Hindlimb muscle (tissue), 1 donor: ENCODE measurements at regions not wholly inside any gene's neighbourhood (a gene's known extent, or its start where the extent isn't known, plus 50 kb on each side); places are given as distances from the start of the nearest gene placed in this dataset.
"Not testable (repeated sequence)": the region's sequence is repeated elsewhere in the genome, so short reads cannot be mapped to it uniquely, and the experiment has no call there.

Experiments used
- DNase-seq: peaks from one replicate; pipeline ENCODE4 v3.0.0-alpha.2; 2013

DNA sequence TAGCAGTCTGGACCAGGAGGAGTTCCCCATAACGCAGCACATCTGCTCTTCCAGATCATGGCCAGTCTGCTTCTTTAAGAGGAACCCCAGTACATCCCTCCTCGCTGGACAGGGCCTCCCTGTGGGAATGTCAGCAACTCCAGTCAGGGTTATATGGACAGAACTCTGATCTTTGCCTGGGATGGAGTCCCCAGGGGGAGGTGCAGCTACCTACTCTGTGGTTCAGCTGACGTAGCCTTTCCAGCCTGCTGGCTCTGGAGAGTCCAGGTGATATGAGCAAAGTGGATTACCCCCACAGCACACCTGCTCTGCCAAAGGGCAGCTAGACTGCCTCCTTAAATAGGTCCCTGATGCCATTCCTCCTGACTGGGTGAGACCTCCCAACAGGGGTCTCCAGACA lies 417.1 kb upstream of the EPHA3 start:
- DNase-seq = no peak

DNA sequence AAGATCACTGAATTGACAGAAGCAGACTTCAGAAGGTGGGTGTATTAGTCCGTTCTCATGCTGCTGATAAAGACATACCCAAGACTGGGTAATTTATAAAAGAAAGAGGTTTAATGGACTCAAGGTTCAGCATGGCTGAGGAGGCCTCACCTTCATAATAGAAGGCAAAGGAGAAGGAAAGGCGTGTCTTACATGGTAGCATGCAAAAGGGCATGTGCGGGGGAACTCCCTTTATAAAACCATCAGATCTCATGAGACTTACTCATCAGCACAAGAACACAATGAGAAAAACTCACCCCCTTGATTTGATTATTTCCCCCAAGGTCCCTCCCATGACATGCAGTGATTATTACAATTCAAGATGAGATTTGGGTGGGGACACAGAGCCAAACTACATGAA lies 416.3 kb upstream of the EPHA3 start:
- DNase-seq = no peak

DNA sequence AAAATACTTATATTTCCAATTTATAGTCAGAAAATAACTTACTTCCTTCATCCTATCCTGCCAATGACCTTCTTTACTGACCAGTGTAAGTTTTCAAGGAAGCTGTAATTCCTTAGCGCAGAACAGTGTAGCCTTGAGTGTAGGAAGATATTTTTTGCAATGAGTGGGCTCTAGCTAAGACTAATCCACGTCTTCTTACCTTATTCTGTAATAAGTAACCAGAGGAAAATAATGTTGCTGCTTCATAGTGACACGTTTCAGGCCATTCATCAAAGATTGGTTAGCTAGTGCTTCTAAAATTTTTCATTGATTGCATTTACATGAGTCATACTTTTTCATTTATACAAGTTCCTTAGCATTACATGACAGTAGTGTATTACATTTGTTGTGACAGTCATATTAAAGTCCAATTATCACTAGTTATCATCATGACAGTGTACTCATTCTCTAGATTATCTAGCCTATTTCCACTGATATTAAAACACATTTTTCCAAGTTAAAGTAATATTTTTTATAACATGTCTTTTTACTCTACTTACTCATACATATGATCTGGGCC lies 403.8 kb upstream of the EPHA3 start:
- DNase-seq = no peak

DNA sequence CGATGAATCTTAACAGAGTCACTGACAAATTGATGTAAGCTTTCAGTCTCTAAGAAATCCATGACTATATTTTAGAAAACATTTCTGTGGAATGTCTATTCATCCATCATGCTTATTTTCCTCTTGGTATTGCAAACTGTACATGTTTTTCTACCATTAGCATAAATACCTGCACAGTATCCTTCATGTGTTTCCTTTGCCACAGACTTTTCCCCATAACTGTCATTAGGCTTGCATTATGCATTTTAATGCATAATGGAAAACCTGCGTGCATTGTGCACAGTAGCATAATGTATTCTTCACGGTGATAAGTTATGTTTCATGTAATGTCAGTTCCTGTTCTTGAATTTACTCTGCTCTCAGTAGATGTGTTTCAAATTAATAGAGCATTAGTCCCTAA lies 403.1 kb upstream of the EPHA3 start:
- DNase-seq = no peak

DNA sequence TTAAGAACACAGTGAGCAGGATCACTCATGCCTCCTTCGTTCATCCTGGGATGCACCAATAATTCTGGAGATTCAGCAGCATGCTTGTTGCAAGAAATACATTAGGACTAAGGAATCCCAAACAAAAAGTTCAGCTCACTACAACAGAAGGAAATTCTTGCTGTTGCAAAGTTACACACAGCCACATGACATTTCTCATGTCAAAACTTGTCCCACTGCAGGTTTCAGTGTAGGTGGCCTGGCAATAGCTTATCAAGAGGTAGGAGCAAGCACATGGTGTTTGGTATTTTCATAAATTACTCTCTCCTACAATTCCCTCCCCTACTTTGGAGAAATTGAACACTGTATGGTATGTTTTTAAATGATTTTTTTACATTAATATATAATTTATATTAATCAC lies 399.6 kb upstream of the EPHA3 start:
- DNase-seq = no peak

DNA sequence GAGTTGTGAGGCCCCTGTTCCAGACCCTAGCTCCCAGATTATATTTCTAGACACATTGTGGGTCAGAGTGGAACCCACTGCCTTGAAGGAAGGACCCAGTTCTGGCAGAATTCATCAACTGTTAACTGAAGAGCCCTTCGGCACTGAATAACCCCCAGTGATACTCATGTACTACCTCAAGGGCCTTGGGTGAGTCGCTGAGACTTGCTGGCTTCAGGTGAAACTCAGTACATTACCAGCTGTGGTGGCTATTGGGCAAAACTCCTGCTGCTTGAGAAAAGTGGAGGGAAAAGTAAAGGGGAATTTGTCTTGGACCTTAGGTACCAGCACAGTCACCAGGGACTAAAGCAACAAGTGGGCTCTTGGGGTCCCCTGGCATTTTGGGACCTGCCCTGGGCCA lies 394.9 kb upstream of the EPHA3 start:
- DNase-seq = no peak

DNA sequence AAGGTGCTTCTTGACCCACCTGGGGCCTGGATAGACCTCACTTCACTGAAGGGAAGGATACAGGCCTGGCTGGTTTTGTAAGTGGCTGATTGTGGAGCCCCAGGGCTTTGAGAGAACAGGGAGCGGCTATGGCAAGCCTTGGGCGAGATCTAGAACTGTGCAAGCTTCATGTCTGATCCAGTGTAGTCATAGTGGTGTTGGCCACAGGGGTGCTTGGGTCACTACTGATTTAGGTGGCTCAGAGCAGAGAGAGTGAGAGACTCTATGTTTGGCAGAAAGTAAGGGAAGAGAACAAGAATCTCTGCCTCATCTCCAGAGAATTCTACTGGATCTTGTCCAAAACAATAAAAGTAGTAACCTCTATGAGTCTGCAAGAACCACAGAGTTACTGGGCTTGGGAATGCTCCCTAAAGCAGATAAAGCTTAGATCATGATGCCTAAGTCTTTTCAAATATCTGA lies 394.2 kb upstream of the EPHA3 start:
- DNase-seq = no peak

DNA sequence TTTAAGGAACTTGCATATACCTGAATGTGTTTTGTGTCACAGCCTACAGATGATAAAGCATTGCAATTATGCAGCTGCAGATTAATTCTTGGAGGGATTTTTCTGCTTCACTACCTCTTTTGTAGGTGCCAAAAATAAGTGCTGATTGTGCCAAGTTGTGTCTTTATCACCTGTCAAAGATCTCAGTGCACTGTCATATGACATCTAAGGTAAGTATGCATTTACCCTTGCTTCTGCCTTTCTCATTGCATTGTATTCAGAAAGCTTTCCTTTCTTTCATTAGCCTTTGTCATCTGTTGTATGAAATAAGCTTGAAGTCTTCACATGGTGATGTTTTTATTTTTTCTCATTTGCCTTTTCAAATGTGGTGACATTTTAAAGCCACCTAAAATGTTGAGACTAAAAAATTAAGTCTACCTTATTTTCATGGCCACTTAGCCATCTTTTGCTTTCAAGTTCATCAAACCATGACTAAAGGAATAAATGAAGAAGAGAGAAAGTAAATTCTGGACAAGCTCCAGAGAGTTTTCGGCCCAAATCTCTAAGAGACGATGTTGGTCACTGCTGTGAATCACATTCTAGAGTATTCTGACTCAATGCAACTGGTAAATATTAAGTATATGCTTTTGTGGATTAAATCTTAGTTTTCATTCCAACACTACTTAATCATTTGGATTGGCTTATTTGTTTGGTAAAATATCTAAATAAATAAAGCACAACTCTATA lies 381.8 kb upstream of the EPHA3 start:
- no peak for DNase-seq

DNA sequence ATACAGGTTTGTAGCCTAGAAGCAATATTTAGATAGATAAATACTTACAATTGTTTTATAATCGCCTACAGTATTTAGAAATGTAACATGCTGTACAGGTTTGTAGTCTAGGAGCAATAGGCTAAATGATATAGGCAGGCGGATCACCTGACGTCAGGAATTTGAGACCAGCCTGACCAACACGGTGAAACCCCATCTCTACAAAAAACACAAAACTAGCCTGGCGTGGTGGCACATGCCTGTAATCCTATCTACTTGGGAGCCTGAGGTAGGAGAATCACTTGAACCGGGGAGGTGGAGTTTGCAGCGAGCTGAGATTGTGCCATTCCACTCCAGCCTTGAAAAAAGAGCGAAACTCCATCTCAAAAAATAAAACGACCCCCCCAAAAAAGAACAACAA lies 375.2 kb upstream of the EPHA3 start:
- DNase-seq = no peak

DNA sequence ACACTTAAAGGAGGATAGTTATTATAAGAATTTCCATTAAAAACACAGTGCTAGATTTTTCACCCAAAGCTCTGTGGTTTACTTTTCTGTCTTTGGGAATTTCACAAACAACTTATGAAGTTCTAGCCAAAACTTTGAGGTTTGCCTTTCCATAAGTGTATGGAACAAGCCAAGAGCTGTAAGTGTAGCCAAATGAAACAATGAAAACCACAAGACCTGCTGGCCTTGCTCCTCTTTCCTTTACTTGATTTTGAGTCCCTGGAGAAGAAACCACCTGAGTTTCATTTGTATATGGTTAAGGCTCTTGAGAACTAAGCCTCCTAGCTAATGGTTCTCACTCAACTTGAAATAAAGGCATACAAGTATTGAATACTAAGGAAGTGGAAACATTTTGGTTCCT lies 365.3 kb upstream of the EPHA3 start:
- DNase-seq = no peak

DNA sequence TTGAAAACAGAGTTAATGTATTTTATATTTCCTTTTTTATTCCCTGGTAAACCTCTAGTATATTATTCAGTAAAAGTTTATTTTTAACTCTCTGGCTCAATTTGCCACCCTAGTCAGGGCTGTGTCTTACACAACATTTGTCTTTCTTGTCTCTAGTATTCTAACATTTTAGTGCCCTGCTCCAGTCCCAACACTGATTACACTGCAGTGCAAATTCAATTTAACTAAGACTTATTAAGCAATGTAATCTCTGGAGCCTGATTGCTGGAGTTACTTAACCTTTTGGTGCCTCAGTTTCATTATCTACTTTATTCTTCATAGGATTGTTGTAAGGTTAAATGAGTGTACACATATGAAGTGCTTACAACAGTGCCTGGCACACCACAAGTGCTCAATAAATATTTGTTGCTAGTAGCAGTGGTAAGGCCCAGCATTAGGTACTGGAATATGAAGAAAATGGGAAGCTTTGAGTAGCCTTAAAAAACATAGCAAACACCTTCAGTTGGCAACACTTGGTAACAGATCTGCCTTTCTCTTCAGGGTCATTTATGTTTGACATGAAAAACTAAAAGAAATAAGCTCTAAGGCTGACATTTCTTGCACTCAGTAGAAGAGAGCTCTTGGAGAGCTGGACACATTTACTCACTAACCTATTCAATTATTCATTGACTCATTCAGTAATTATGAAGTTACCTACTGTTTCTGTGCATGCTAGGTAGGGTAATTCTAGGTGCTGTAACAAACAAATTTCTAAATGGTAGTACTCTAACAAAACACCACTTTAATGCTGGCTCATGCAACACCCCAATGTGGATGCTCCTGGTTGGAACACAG lies 364.5 kb upstream of the EPHA3 start:
- no peak for DNase-seq

DNA sequence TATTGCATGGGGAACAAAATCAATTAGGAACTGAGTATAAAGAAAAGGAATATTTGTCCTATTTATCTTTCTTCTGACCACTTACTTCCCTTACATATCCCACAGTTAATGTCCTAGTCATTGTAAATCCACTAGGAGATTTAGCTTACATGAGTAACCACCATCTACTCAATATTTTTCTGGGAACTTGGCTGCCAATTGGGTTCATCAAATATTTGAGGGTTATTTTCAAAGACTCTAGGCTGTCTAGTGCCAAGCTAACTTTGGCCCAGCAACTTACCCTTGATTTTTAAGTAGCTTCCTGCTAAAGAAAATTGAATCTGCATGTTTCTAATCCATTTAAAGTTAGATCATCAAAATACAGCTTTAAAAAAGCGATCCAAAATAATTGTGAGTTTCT lies 362.5 kb upstream of the EPHA3 start:
- DNase-seq = no peak

DNA sequence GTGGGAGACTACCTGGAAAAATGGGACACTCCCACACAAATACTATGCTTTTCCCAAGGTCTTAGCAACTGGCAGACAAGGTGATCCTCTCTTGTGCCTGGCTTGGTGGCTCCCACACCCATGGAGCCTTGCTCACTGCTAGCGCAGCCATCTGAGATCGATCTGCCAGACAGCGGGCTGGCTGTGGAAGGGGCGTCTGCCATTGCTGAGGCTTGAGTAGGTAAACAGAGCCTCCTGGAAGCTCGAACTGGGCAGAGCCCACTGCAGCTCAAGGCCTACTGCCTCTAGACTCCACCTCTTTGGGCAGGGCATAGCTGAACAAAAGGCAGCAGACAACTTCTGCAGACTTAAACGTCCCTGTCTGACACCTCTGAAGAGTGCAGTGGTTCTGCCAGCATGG lies 360.3 kb upstream of the EPHA3 start:
- not testable (repeated sequence) for DNase-seq

DNA sequence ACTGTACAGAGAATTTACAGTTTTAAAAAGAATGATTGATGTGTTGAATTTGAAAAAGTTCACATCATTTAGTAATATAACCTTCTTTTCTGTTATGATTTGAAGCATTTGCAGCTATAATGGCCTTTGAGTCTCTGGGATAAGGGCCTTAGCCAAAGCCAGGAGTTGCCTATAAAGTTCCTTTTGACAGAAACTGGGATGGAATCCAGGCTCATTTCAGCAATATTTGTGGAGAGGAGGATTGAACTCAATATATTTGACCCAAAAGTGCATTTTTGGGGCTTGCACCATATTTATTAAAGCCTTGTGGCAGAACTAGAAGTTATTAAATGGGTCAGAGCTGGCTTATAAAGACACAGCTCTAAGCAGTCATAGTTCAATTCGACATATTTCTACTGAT lies 348.7 kb upstream of the EPHA3 start:
- DNase-seq = no peak

DNA sequence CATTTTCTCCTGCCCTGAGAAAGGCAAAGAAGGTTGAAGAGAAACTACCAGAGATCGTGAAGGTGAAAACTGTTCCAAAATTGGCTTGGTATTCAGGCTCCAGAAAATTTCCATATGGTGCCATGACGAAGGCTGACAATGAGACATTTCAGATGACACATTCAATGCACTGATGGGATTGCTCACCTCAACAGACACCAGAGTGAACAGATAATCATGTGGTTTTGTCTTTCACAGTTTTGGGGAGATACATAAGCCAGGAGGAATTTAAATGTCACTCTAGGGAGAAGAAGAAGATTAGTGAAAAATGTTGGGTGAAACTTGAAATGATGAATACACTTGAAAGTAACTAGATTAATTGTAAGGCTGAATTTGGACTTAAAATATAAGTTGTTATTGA lies 339.7 kb upstream of the EPHA3 start:
- no peak for DNase-seq

DNA sequence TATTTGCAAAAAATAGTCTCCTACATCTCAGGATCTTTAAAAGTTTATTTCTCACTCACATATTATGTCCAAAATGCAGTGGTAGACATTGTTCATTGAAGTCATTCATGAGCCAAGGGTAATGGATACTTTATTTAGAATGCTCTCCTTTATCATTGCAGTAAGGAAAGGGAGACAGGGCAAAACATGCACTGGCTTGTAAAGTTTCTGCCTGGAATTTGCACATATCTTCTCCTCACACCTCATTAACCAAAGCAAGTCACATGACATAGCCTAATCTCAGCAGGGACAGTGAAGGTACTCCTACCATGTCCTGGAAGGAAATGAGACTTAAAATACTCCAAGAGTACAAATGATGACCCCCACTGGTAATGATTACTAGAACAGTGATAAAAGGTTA lies 333.7 kb upstream of the EPHA3 start:
- DNase-seq = no peak

DNA sequence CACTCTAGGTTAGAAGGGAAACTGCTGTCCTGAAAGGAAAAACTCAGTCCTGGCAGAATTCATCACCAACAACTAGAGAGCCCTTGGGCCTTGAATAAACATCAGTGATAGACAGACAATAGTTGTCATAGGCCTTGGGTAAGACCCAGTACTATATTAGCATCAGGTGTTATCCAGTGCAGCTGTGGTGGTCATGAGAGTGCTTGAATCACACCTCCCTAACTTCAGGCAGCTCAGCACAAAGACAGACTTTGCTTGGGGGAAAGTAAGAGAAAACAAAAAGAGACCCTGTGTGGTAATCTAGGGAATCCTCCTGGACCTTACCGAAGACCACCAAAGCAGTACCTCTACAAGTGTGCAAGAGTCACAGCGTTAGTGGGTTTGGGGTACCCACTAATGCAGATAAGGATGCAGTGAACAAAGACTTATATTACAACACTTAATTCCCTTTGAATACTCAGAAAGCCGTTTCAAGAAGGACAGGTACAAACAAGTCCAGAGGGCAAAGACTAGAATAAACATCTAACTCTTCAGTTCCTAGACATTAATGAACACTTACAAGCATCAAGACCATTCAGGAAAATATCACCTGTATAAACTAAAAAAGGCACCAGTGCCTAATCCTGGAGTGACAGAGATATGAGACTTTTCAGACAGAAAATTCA lies 332.3 kb upstream of the EPHA3 start:
- DNase-seq = no peak

DNA sequence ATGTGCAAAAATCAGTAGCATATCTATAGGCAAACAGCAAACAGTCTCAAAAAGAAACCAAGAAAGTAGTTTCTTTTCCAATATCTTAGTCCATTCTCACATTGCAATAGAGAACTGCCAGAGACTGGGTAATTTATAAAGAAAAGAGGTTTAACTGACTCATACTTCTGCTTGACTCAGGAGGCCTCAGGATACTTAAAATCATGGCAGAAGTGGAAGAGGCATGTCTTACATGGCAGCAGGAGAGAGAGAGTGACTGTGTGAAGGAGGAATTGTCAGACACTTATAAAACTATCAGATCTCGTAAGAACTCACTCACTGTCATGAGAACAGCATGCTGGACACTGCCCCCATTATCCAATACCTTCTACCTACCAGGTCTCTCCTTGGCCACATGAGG lies 327.9 kb upstream of the EPHA3 start:
- no peak for DNase-seq

DNA sequence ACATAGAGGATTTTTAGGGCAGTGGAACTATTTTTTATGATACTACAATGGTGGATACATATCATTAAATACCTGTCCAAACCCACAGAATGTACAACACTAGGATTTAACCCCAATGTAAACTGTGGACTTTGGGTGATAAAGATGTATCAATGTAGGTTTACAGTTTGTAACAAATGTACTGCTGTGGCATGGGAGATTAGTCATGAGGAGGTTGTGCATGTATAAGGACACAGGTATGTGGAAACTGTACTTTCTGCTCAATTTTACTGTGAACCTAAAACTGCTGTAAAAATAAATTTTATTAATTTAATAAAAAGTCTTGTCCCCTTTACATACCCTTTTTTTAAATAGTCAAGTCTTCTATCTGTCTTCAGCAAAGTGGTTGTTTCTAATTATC lies 322.5 kb upstream of the EPHA3 start:
- DNase-seq = no peak

DNA sequence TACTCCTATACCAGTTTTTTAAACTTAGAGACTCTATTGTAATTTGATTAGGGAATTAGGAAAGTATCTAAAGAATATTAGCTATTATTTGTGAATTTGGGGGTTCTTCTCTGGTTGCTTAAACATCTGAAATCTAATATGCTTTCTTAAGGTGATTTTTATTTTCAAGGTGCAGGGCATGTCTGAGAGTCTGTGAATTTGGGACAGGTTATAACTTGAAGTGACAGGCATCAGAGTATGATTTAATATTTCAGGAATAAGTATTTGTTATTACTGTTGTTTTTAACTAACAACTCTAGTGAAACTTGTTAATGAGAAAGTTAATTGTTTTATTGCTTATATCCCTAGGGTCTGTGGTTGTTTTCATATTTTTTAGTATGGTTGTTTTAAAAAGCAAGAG lies 321.6 kb upstream of the EPHA3 start:
- DNase-seq = no peak

DNA sequence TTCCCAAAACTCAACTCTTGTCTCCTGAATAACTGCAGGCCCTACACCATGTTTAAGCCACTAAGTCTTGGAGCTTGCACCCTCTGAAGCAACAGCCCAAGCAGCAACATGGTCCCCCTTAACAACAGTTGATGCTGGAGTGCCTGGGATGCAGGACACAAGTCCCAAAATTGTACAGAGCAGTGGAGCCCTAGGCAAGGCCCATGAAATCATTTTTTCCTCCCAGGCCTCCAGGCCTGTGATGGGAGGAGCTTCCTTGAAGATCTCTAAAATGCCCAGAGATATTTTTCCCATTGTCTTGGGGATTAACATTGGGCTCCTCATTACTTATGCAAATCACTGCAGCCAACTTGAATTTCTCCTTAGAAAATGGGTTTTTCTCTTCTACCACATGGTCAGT lies 311.9 kb upstream of the EPHA3 start:
- no peak for DNase-seq

DNA sequence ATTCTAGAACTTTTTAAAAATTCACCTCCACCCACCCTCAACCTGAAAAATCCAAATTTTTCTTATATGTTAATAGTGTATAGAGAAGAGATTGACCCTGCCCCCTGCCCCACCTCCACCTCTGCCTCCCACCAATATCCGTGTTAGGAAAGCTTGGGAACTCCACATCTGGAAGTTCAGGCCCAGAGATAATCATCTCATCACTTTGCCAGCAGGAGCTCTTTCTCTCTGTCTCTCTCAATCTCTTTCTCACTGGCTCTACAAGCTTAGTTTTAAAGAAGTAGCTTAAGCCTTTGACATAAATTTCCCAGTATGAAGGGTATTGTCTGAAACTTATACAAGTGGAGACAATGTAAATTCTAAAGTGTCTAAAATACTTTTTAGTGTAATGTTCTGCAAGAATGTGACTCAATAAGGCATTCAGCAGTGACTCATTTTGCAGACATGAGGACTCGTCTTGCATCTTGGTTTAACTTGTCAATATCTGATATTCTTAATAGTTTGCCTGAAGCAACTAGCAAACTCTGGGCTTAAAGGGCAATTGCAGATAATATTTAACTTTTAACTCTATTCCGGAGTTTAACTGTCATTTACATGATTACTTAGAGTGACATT lies 299.8 kb upstream of the EPHA3 start:
- DNase-seq = no peak

DNA sequence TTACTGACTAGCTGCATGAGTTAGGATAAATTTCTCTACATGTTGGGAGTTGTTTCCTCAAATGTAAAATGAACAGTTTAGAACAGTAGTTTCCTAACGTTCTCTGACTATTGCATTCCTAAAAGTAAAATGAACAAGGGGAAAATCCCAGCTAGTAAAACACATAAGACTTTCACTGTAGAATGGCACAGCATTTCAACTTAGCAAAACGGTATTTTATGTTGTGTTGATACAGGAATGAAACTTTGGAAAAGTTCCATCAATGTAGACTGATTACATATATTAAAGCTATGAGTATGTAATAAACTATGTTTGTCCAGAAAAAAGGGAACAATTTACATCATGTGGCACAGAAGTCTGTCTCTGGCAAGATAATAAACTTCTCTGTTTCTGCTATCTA lies 297.4 kb upstream of the EPHA3 start:
- DNase-seq = no peak
